Omental fat pad (tissue), 3 donors: ENCODE measurements at regions not wholly inside any gene's neighbourhood (a gene's known extent, or its start where the extent isn't known, plus 50 kb on each side); places are given as distances from the start of the nearest gene placed in this dataset.

Experiments used
- ATAC-seq: fragments of 150-250 bp; one replicate; pipeline ENCODE4 v1.9.1; 2016; ENCODE audit warnings: mild to moderate bottlenecking, moderate library complexity; ENCODE audit not compliant: low FRiP score
- DNase-seq: peaks from one replicate; pipeline ENCODE4 v3.0.0-alpha.2; 2019; ENCODE audit warnings: low spot score
- TF ChIP-seq, protein P1 (sequence below), 3 donors: fragments of 450-650 bp; IDR thresholded peaks; one replicate each; pipeline ENCODE4 v1.5.1; 2016 to 2017; ENCODE audit warnings: antibody characterized with exemption in 3 of 3, mild to moderate bottlenecking in 3 of 3, moderate library complexity in 2 of 3

DNA sequence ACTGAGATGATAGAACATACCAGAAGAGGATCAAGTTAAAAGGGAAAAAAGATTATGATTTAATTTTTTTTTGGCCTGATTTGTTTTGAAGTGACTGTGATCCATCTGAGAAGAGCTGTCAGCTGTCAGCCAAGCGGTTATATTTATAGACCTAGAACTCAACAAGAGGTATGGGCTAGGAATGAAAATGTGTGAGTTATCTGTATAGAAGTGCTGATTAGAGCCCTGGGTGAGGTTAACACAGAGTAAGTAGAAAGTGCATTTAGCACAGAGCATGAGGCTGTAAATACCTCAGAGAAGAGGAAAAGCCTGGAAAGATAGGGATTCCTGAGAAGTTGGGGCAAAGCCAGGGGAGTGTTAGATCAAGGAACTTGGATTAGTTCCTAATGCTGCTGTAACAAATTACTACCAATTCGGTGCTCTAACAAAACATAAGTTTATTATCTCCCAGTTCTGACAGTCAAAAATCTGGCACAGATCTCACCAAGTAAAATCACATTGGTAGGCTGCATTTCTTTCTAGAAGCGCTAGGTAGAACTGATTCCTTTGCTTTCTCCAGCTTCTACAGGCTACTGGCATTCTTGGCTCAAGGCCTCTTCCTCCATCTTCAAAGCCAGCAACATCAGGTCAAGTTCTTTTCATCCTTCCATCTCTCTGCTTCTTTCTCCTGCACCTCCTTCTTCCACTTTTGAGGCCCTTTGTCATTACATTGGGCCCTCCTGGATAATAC lies 197.4 kb upstream of the SPHKAP start:
- TF ChIP-seq, protein P1, sequence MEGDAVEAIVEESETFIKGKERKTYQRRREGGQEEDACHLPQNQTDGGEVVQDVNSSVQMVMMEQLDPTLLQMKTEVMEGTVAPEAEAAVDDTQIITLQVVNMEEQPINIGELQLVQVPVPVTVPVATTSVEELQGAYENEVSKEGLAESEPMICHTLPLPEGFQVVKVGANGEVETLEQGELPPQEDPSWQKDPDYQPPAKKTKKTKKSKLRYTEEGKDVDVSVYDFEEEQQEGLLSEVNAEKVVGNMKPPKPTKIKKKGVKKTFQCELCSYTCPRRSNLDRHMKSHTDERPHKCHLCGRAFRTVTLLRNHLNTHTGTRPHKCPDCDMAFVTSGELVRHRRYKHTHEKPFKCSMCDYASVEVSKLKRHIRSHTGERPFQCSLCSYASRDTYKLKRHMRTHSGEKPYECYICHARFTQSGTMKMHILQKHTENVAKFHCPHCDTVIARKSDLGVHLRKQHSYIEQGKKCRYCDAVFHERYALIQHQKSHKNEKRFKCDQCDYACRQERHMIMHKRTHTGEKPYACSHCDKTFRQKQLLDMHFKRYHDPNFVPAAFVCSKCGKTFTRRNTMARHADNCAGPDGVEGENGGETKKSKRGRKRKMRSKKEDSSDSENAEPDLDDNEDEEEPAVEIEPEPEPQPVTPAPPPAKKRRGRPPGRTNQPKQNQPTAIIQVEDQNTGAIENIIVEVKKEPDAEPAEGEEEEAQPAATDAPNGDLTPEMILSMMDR (IDR thresholded peaks at IDR 0.05), result no peak

DNA sequence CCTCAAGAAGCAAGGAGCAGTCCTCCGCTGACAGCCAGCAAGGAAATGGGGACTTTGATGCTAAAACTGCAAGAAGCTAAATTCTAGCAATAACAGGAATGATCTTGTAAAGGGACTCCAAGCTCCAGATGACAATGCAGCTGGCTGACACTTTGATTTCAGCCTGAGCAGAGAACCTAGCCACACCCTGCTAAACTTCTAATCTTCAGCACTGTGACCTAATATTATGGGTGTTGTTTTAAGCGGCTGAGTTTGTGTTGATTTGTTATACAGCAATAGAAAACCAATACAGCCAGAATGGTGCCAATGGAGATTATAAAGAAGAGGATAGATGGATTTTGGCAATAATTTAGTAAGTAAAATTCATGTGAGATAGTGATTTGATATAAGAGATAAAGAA lies 196.7 kb upstream of the SPHKAP start:
- DNase-seq, result no peak
- TF ChIP-seq, protein P1 (IDR thresholded peaks at IDR 0.05), result no peak
- no peak for ATAC-seq

More for the DNA sequence above, 197.4 kb upstream of the SPHKAP start:
- DNase-seq, result no peak
- no peak for ATAC-seq

DNA sequence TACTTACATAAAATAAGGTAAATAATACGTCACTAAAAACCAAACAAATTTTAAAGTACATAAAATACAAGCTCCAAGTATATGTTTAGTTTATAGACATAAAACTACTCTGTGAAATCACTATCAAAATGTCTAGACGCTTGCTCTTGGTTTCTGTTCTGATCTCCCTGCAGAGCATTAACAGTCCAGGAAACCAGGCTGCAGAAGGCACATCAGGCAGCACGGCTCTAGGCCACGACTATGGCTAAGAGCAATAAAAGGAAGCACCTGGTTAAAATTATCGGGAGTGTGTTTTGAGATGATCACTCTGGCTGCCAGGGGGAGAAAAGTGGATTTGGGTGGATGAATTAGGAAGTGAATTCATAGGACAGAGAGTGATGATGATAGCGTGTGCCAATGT lies 196.0 kb upstream of the SPHKAP start:
- ATAC-seq (no peak), DNase-seq (no peak)
- TF ChIP-seq, protein P1 (IDR thresholded peaks at IDR 0.05), result no peak

DNA sequence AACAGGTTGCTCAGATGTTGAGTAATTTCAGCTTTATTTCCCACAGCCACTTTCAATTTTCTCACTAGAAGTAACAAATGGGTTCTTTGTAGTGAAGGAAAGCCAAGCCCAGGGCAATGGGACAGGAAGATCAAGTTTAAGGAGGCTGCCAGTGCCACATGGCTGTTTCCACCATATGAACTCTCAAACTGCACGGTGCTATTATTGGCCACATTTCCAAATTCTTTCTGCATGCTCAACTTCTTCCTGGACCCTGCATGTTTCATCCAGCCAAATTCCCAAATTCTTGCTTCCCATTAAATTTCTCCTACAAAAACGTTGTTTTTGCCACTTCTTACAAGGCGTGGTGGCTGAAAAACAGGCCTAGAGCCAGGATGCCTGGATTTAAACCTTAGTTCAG lies 193.3 kb upstream of the SPHKAP start:
- DNase-seq, result no peak
- no peak for ATAC-seq
- TF ChIP-seq, protein P1 (IDR thresholded peaks at IDR 0.05), result no peak

DNA sequence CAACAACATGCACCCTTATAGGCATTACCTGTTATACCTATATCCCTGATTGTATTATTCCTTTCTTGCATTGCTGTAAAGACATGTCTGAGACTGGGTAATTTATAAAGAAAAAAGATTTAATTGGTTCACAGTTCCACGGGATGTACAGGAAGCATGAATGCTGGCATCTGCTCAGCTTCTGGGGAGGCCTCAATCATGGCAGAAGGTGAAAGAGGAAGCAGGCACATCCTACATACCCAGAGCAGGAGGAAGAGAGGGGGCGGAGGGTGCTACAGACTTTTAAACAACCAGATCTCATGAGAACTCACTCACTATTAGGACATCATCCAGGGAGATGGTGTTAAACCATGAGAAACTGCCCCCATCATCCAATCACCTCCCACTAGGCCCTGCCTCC lies 191.7 kb upstream of the SPHKAP start:
- ATAC-seq, result no peak
- no peak for DNase-seq
- TF ChIP-seq, protein P1 (IDR thresholded peaks at IDR 0.05), result no peak

DNA sequence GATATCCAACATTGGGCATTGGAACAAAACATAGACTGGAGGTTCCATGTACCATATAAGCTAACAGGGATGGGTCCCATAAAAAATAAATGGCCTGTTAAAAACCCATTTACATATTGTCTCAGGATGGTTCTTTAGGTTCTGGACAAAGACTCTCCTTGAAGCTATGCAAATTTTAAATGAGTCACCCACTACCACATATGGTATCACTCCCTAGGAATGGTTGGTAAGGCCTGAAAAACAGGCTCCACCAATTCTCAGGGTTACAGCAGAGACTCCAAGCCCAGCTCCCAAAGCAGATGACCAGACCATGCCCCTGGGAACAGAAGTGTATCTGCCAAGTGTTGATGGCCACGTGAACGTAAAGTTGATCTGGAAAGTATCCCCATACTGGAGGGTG lies 190.7 kb upstream of the SPHKAP start:
- TF ChIP-seq, protein P1 (IDR thresholded peaks at IDR 0.05), result no peak
- ATAC-seq, result no peak
- DNase-seq, result no peak

DNA sequence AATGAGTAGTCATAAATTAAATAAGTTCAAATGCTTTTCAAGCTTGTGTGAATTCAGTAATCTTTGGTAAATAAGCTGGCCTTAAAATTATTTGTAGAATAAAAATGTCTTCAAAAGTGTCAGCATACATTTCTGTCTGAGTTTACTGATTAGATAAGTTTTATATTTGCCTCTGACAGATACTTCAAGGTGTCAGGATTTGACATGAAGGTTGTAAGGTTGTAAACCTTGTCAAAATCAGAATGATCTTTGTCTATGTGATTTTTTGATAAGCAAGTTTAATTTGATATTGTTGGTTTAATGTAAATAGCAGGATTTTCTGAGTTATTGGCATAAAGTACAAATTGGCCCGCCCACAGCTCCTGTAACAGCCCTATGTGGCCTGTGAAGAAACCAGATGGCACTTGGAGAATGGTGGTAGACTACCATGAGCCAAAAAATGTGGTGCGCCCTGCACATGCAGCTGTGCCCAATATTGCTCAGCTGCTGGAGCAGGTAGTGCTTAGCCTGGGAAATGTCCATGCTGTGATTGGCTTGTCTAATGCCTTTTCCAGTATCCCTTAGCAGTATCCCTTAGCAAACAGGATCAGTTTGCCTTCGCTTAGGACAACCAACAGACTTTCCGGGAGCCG lies 188.0 kb upstream of the SPHKAP start:
- TF ChIP-seq, protein P1 (IDR thresholded peaks at IDR 0.05), result no peak
- DNase-seq (no peak), ATAC-seq (no peak)
